Endodermal cell (in vitro differentiated cells): ENCODE measurements at regions not wholly inside any gene's neighbourhood (a gene's known extent, or its start where the extent isn't known, plus 50 kb on each side); places are given as distances from the start of the nearest gene placed in this dataset.

ENCODE experiments used
- DNase-seq: peaks from one replicate; pipeline ENCODE4 v3.0.0-alpha.2; 2017
- H3K27ac ChIP-seq: 2 replicates; pipeline ENCODE4 v1.5.1; 2013; ENCODE audit warnings: mild to moderate bottlenecking, low read depth, low read length, moderate library complexity
- H3K27me3 ChIP-seq: 2 replicates; pipeline ENCODE4 v1.6.1; 2013; ENCODE audit warnings: mild to moderate bottlenecking, low read length, moderate library complexity; ENCODE audit not compliant: insufficient read depth, control insufficient read depth, poor library complexity, severe bottlenecking
- H3K36me3 ChIP-seq: 2 replicates; pipeline ENCODE4 v1.7.0; 2013; ENCODE audit warnings: mild to moderate bottlenecking, low read length, moderate library complexity; ENCODE audit not compliant: control insufficient read depth, insufficient read depth
- H3K4me1 ChIP-seq: one replicate; pipeline ENCODE4 v1.7.0; 2013; ENCODE audit warnings: low read length; ENCODE audit not compliant: control insufficient read depth, insufficient read depth
- H3K4me3 ChIP-seq: 2 replicates; pipeline ENCODE4 v1.5.1; 2013; ENCODE audit warnings: mild to moderate bottlenecking, low read length, moderate library complexity
- H3K9ac ChIP-seq: 2 replicates; pipeline ENCODE4 v1.6.1; 2013; ENCODE audit warnings: mild to moderate bottlenecking, low read length, moderate library complexity; ENCODE audit not compliant: poor library complexity, severe bottlenecking; ENCODE audit errors: extremely low read depth
- H3K9me3 ChIP-seq: 2 replicates; pipeline ENCODE4 v1.6.1; 2013; ENCODE audit warnings: mild to moderate bottlenecking, low read length, moderate library complexity; ENCODE audit not compliant: control insufficient read depth
- H3K27ac Mint-ChIP-seq: 2 replicates; pipeline ENCODE4 v1.8.0; 2020; ENCODE audit warnings: mixed read lengths
- H3K27me3 Mint-ChIP-seq: 2 replicates; pipeline ENCODE4 v1.8.0; 2021; ENCODE audit warnings: mild to moderate bottlenecking, mixed read lengths; ENCODE audit not compliant: insufficient read depth
- H3K36me3 Mint-ChIP-seq: 2 replicates; pipeline ENCODE4 v1.8.0; 2020; ENCODE audit warnings: low read depth, mixed read lengths
- H3K4me1 Mint-ChIP-seq: 2 replicates; pipeline ENCODE4 v1.8.0; 2020; ENCODE audit warnings: mixed read lengths
- H3K4me3 Mint-ChIP-seq: 2 replicates; pipeline ENCODE4 v1.8.0; 2020; ENCODE audit warnings: mild to moderate bottlenecking, moderate library complexity, mixed read lengths
- H3K9me3 Mint-ChIP-seq: 2 replicates; pipeline ENCODE4 v1.8.0; 2020; ENCODE audit warnings: mild to moderate bottlenecking, mixed read lengths
- WGBS, 2 experiments: methylation state at CpG; one replicate each; pipeline versions ENCODE4 v1.1.5 to v1.1.7; 2013; ENCODE audit warnings: missing lambda C conversion rate in 2 of 2, mixed read lengths in 1 of 2; ENCODE audit not compliant: insufficient coverage in 1 of 2, insufficient read length in 1 of 2; 5-methylcytosine and 5-hydroxymethylcytosine counted together
- TF ChIP-seq, protein P1 (sequence below): fragments of 200-600 bp; sonication (generic); conservative IDR thresholded peaks from 2 replicates; pipeline ENCODE4 v1.5.0; 2021; ENCODE audit warnings: antibody characterized with exemption, mild to moderate bottlenecking

DNA sequence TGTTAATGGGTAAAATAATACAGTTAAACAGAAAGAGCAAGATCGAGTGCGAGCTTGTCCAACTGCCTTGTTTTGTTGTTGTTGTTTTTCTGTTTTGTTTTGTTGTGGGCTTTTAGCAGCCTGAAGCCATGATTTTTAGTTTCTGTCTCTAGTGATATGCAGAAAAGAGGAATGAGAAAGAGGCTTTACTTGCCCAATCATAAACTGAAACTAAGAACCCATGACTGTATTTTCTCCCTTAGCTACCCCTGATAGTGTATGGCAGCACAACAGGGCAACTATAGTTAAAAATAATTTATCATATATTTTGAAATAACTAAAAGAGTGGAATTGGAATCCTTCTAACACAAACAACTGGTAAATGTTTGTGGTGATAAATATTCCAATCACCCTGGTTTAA, 493.9 kb downstream of the GLRX3 start:
- no peaks in the 10 kb centered on the region for H3K36me3 Mint-ChIP-seq
- DNase-seq: no peak
- no peak overlapping the region for H3K4me3 ChIP-seq
- no peak overlapping the region for H3K27ac ChIP-seq
- TF ChIP-seq, protein P1, sequence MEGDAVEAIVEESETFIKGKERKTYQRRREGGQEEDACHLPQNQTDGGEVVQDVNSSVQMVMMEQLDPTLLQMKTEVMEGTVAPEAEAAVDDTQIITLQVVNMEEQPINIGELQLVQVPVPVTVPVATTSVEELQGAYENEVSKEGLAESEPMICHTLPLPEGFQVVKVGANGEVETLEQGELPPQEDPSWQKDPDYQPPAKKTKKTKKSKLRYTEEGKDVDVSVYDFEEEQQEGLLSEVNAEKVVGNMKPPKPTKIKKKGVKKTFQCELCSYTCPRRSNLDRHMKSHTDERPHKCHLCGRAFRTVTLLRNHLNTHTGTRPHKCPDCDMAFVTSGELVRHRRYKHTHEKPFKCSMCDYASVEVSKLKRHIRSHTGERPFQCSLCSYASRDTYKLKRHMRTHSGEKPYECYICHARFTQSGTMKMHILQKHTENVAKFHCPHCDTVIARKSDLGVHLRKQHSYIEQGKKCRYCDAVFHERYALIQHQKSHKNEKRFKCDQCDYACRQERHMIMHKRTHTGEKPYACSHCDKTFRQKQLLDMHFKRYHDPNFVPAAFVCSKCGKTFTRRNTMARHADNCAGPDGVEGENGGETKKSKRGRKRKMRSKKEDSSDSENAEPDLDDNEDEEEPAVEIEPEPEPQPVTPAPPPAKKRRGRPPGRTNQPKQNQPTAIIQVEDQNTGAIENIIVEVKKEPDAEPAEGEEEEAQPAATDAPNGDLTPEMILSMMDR: no peak
- no peaks in the 10 kb centered on the region for H3K36me3 ChIP-seq
- H3K27me3 Mint-ChIP-seq: peaks cover 20% of the 10 kb centered on the region
- no peaks in the 10 kb centered on the region for H3K9me3 Mint-ChIP-seq
- no peak overlapping the region for H3K4me3 Mint-ChIP-seq
- no peaks in the 10 kb centered on the region for H3K27me3 ChIP-seq
- no peaks in the 10 kb centered on the region for H3K4me1 Mint-ChIP-seq
- H3K4me1 ChIP-seq: no peaks in the 10 kb centered on the region
- no peak overlapping the region for H3K27ac Mint-ChIP-seq
- WGBS, 2 experiments: 92% methylated on average over 2 of the region's 2 CpGs; no CpG with 5 or more reads in 1 of the 2 experiments
- no peaks in the 10 kb centered on the region for H3K9me3 ChIP-seq
- no peak overlapping the region for H3K9ac ChIP-seq

DNA sequence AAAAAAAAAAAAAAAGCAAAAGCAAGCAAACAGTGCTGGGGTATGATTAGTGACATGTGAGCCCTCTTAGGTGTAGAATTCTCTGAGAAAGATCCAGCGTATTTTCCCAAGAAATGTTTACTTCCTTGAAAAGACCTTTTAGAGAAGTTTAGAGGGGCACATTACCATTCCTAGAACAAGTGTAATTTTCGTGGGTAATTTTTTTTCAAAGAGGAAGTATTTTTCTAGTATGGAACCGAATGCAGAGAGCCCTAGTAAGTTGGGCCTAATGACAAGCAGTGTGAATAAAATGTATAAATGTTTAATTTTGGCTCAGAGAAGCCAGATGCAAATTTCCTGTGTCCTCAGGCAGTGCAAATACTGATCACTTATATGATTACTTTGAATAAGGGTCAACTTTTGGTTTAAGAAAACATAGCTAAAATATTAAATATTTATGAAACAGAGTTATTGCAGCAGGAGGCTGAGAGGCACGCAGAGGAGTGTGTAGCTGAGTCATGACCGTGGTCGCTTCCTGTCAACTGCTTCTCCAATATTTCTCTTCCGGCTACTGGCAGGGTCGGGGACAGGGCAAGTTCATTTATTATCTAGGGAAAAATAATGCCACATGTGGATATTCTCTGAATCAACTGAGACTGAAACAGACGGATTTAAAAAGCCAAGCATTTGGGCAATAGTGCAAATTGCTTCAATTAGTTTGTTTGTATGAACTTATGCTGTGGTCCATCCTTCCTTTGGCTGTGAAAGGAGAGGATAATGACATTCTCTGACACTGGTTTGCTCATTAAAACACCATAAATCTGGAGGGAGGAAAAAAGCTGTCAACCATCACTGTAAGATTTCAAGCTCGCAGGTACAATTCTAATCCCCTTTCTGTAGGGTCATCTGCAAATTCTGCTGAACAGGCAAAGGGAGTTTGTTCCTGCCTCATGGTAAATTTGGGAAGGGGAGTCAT, 495.2 kb downstream of the GLRX3 start:
- no peak overlapping the region for H3K27ac Mint-ChIP-seq
- no peak for DNase-seq
- no peak overlapping the region for H3K4me3 Mint-ChIP-seq
- H3K4me1 ChIP-seq: no peaks in the 10 kb centered on the region
- no peaks in the 10 kb centered on the region for H3K9me3 ChIP-seq
- no peak overlapping the region for H3K4me3 ChIP-seq
- no peaks in the 10 kb centered on the region for H3K9me3 Mint-ChIP-seq
- no peak overlapping the region for H3K27ac ChIP-seq
- no peaks in the 10 kb centered on the region for H3K36me3 ChIP-seq
- H3K27me3 ChIP-seq: no peaks in the 10 kb centered on the region
- no peak overlapping the region for H3K9ac ChIP-seq
- peaks cover 31% of the 10 kb centered on the region for H3K27me3 Mint-ChIP-seq
- no peaks in the 10 kb centered on the region for H3K36me3 Mint-ChIP-seq
- TF ChIP-seq, protein P1: no peak
- H3K4me1 Mint-ChIP-seq: peaks cover 6% of the 10 kb centered on the region
- WGBS, 2 experiments: 84 to 89% methylated on average over 5 to 10 of the region's 10 CpGs

DNA sequence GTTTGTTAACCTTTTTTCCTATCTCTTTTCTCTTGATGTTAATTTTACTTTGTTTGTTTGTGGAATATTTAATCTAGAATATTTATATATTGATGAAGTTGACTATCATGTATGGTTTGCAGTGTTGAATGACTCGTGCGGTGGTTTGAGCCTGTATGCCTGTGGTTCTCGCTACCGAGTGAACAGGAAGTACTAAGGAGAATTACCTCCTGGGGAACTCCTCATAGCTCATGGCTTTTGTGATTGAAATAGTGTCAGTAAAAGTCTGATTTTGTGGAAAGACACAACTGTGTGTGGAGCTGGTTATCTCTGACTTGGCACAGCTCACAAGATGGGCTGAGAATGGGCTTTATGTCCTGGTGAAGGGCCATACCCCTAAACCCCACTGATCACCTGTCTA, 498.6 kb downstream of the GLRX3 start:
- H3K9me3 Mint-ChIP-seq: no peaks in the 10 kb centered on the region
- DNase-seq: no peak

More for the DNA sequence above, 498.6 kb downstream of the GLRX3 start:
- Mint-ChIP-seq H3K27me3 (peaks cover 25% of the 10 kb centered on the region), H3K27ac (no peak overlapping the region), H3K4me1 (peaks cover 25% of the 10 kb centered on the region), H3K36me3 (no peaks in the 10 kb centered on the region), H3K4me3 (no peak overlapping the region)
- H3K9me3 ChIP-seq: no peaks in the 10 kb centered on the region
- H3K4me3 ChIP-seq: no peak overlapping the region
- no peaks in the 10 kb centered on the region for H3K27me3 ChIP-seq
- H3K27ac ChIP-seq: no peak overlapping the region
- no peaks in the 10 kb centered on the region for H3K36me3 ChIP-seq
- H3K4me1 ChIP-seq: peaks cover 10% of the 10 kb centered on the region
- no peak overlapping the region for H3K9ac ChIP-seq
- WGBS, 2 experiments: 91% methylated on average over 4 of the region's 4 CpGs; no CpG with 5 or more reads in 1 of the 2 experiments
- TF ChIP-seq, protein P1: no peak
